Colonic mucosa (tissue), 4 donors: ENCODE measurements at regions not wholly inside any gene's neighbourhood (a gene's known extent, or its start where the extent isn't known, plus 50 kb on each side); places are given as distances from the start of the nearest gene placed in this dataset.

Experiments
- DNase-seq: peaks from one replicate; pipeline ENCODE4 v3.0.0-alpha.2; 2020
- H3K27ac ChIP-seq: fragments of 200-600 bp; one replicate; pipeline ENCODE4 v1.8.0; 2021
- H3K27me3 ChIP-seq: fragments of 200-600 bp; one replicate; pipeline ENCODE4 v1.8.0; 2021
- H3K36me3 ChIP-seq: fragments of 200-600 bp; one replicate; pipeline ENCODE4 v1.8.0; 2021
- H3K4me1 ChIP-seq: fragments of 200-600 bp; one replicate; pipeline ENCODE4 v1.8.0; 2021; ENCODE audit warnings: mild to moderate bottlenecking
- H3K4me3 ChIP-seq: fragments of 200-600 bp; one replicate; pipeline ENCODE4 v1.8.0; 2021
- H3K9ac ChIP-seq, 2 donors: one replicate each; pipeline ENCODE4 v1.7.0; 2013; ENCODE audit warnings: control low read depth in 2 of 2, low read depth in 2 of 2, low read length in 2 of 2
- H3K9me3 ChIP-seq: fragments of 200-600 bp; one replicate; pipeline ENCODE4 v1.8.0; 2021
- CTCF ChIP-seq: fragments of 200-600 bp; IDR thresholded peaks from one replicate; pipeline ENCODE4 v1.8.0; 2022; ENCODE audit warnings: antibody characterized with exemption, mild to moderate bottlenecking
- intact Hi-C: fragments of 100-400 bp; cut with DNase I; formaldehyde crosslinking; loops from one replicate; pipeline ENCODE4 v1.14.1; 2022
- donor health status: healthy.
- donor health status: DM: no; HTN: no; CAD: no.
- donor health status: DM: no; HTN: no; CAD: no.

- no peaks in the 10 kb centered on the region for H3K36me3 ChIP-seq
- intact Hi-C loops: no loop called here
- no peaks in the 10 kb centered on the region for H3K9me3 ChIP-seq
- DNase-seq: no peak
- H3K4me3 ChIP-seq: no peak overlapping the region
- H3K9ac ChIP-seq: no peak overlapping the region
- no peaks in the 10 kb centered on the region for H3K27me3 ChIP-seq
- H3K27ac ChIP-seq: no peak overlapping the region
- TF ChIP-seq CTCF: no peak
- H3K4me1 ChIP-seq: no peaks in the 10 kb centered on the region
These were observed 248.0 kb upstream of the KCNIP4 start for GRCh38 chr4:22196551-22196950.

GRCh38 chr4:22192084-22192511 lies 243.5 kb upstream of the KCNIP4 start:
- H3K4me1 ChIP-seq: no peaks in the 10 kb centered on the region
- H3K4me3 ChIP-seq: no peak overlapping the region
- H3K9ac ChIP-seq: no peak overlapping the region
- intact Hi-C loops: no loop called here
- no peaks in the 10 kb centered on the region for H3K9me3 ChIP-seq
- no peak for TF ChIP-seq CTCF
- no peak overlapping the region for H3K27ac ChIP-seq
- H3K36me3 ChIP-seq: no peaks in the 10 kb centered on the region
- no peak for DNase-seq
- H3K27me3 ChIP-seq: no peaks in the 10 kb centered on the region

- Histone ChIP-seq H3K27me3 (no peaks in the 10 kb centered on the region), H3K36me3 (no peaks in the 10 kb centered on the region), H3K27ac (no peak overlapping the region), H3K4me3 (no peak overlapping the region), H3K9me3 (no peaks in the 10 kb centered on the region), H3K9ac (no peak overlapping the region), H3K4me1 (no peaks in the 10 kb centered on the region)
- intact Hi-C loops: no loop called here
- no peak for TF ChIP-seq CTCF
- no peak for DNase-seq
These were observed 243.0 kb upstream of the KCNIP4 start for GRCh38 chr4:22191565-22191964.

- Histone ChIP-seq H3K9me3 (no peaks in the 10 kb centered on the region), H3K27me3 (no peaks in the 10 kb centered on the region), H3K36me3 (no peaks in the 10 kb centered on the region), H3K27ac (no peak overlapping the region), H3K4me3 (no peak overlapping the region), H3K9ac (no peak overlapping the region), H3K4me1 (no peaks in the 10 kb centered on the region)
- DNase-seq: no peak
- TF ChIP-seq CTCF: no peak
- intact Hi-C loops: no loop called here
These were observed 242.3 kb upstream of the KCNIP4 start for GRCh38 chr4:22190855-22191254.

- H3K9ac ChIP-seq: no peak overlapping the region
- no peaks in the 10 kb centered on the region for H3K4me1 ChIP-seq
- no peak for TF ChIP-seq CTCF
- no peaks in the 10 kb centered on the region for H3K9me3 ChIP-seq
- H3K27me3 ChIP-seq: no peaks in the 10 kb centered on the region
- no peaks in the 10 kb centered on the region for H3K36me3 ChIP-seq
- H3K27ac ChIP-seq: no peak overlapping the region
- intact Hi-C loops: no loop called here
- no peak for DNase-seq
- no peak overlapping the region for H3K4me3 ChIP-seq
These were observed 238.7 kb upstream of the KCNIP4 start for GRCh38 chr4:22187203-22187820.
